Right atrium auricular region (tissue), 2 donors: ENCODE measurements at regions not wholly inside any gene's neighbourhood (a gene's known extent, or its start where the extent isn't known, plus 50 kb on each side); places are given as distances from the start of the nearest gene placed in this dataset.

ENCODE experiments used
- DNase-seq: peaks from one replicate; pipeline ENCODE4 v3.0.0-alpha.2; 2019; ENCODE audit warnings: low spot score
- H3K27ac ChIP-seq, 2 donors: fragments of 200-600 bp; sonication (generic); 1 replicate in 1 of 2; 2 replicates in 1 of 2; pipeline ENCODE4 v1.5.1; 2016 to 2019
- H3K27me3 ChIP-seq, 2 donors: fragments of 200-600 bp; sonication (generic); one replicate each; pipeline versions ENCODE4 v1.5.1 to v1.6.0; 2017 to 2019
- H3K36me3 ChIP-seq: fragments of 200-600 bp; sonication (generic); one replicate; pipeline ENCODE4 v1.5.1; 2016
- H3K4me1 ChIP-seq, 2 donors: fragments of 200-600 bp; sonication (generic); one replicate each; pipeline versions ENCODE4 v1.5.1 to v1.6.0; 2017 to 2019
- H3K4me3 ChIP-seq, 2 donors: fragments of 200-600 bp; sonication (generic); 1 replicate in 1 of 2; 2 replicates in 1 of 2; pipeline ENCODE4 v1.5.1; 2017 to 2019; ENCODE audit warnings: mild to moderate bottlenecking in 1 of 2, moderate library complexity in 1 of 2
- H3K9me3 ChIP-seq, 2 donors: fragments of 200-600 bp; sonication (generic); one replicate each; pipeline ENCODE4 v1.5.1; 2019
- TF ChIP-seq, protein P1 (sequence below), 2 donors: fragments of 200-600 bp; sonication (generic); IDR thresholded peaks; one replicate each; pipeline ENCODE4 v1.5.1; 2019; ENCODE audit warnings: antibody characterized with exemption in 2 of 2

GRCh38 chr2:150355440-150355839 lies 132.0 kb downstream of the RND3 start:
- no peaks in the 10 kb centered on the region for H3K9me3 ChIP-seq
- no peak overlapping the region for H3K4me3 ChIP-seq
- no peaks in the 10 kb centered on the region for H3K27me3 ChIP-seq
- TF ChIP-seq, protein P1, sequence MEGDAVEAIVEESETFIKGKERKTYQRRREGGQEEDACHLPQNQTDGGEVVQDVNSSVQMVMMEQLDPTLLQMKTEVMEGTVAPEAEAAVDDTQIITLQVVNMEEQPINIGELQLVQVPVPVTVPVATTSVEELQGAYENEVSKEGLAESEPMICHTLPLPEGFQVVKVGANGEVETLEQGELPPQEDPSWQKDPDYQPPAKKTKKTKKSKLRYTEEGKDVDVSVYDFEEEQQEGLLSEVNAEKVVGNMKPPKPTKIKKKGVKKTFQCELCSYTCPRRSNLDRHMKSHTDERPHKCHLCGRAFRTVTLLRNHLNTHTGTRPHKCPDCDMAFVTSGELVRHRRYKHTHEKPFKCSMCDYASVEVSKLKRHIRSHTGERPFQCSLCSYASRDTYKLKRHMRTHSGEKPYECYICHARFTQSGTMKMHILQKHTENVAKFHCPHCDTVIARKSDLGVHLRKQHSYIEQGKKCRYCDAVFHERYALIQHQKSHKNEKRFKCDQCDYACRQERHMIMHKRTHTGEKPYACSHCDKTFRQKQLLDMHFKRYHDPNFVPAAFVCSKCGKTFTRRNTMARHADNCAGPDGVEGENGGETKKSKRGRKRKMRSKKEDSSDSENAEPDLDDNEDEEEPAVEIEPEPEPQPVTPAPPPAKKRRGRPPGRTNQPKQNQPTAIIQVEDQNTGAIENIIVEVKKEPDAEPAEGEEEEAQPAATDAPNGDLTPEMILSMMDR (IDR thresholded peaks at IDR 0.05) = no peak
- no peak for DNase-seq
- H3K4me1 ChIP-seq = no peaks in the 10 kb centered on the region
- no peak overlapping the region for H3K27ac ChIP-seq
- no peaks in the 10 kb centered on the region for H3K36me3 ChIP-seq

GRCh38 chr2:150353376-150353775 lies 134.1 kb downstream of the RND3 start:
- H3K4me1 ChIP-seq = no peaks in the 10 kb centered on the region
- TF ChIP-seq, protein P1 (IDR thresholded peaks at IDR 0.05) = no peak
- no peak overlapping the region for H3K4me3 ChIP-seq
- no peak for DNase-seq
- H3K9me3 ChIP-seq = no peaks in the 10 kb centered on the region
- H3K27me3 ChIP-seq = no peaks in the 10 kb centered on the region
- H3K27ac ChIP-seq = no peak overlapping the region
- no peaks in the 10 kb centered on the region for H3K36me3 ChIP-seq

- H3K4me1 ChIP-seq = no peaks in the 10 kb centered on the region
- no peaks in the 10 kb centered on the region for H3K36me3 ChIP-seq
- H3K9me3 ChIP-seq = no peaks in the 10 kb centered on the region
- TF ChIP-seq, protein P1 (IDR thresholded peaks at IDR 0.05) = no peak
- no peaks in the 10 kb centered on the region for H3K27me3 ChIP-seq
- H3K27ac ChIP-seq = no peak overlapping the region
- no peak for DNase-seq
- no peak overlapping the region for H3K4me3 ChIP-seq
Observed at GRCh38 chr2:150351922-150352321, 135.5 kb downstream of the RND3 start.

DNA sequence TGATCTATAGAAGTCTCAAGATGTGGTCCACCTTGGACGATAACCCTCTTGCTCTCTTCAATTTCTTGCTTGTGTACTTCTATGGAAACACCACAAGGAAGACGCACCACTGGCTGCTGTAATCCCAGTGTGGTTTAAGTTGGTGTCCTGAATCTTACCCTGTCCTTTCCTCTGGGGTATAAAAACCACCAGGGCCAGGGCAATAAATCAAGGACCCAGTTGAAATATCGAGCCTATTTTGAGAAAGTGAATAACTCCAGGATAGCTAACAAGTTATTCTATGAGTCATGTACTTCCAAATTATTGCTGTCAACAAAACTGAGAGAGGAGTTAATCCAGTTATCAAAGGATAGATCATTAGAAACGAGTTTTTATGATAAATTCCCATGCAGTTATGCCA lies 137.0 kb downstream of the RND3 start:
- no peaks in the 10 kb centered on the region for H3K27me3 ChIP-seq
- no peak for DNase-seq
- no peaks in the 10 kb centered on the region for H3K9me3 ChIP-seq
- H3K27ac ChIP-seq = no peak overlapping the region
- H3K4me1 ChIP-seq = no peaks in the 10 kb centered on the region
- H3K4me3 ChIP-seq = no peak overlapping the region
- TF ChIP-seq, protein P1 (IDR thresholded peaks at IDR 0.05) = no peak
- H3K36me3 ChIP-seq = no peaks in the 10 kb centered on the region

DNA sequence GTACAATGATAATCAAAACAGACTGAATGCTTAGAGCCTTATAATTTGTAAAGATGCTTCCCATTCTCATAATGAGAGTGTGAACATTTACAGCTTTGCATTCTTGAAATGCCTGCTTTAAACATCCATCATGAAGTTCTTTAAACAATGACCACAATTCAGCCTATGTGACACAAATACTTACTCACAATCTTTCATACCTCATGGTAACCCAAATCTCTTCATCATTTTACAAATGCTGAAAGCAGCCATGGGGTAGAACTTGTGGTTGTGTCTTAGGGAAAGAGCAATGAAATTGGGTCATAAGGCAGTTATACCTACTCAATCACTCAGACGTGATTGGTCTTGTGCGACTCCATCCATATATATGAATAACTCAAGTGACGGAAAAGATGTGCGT lies 140.7 kb downstream of the RND3 start:
- DNase-seq = no peak
- Histone ChIP-seq H3K9me3 (no peaks in the 10 kb centered on the region), H3K27me3 (no peaks in the 10 kb centered on the region), H3K4me3 (no peak overlapping the region), H3K36me3 (no peaks in the 10 kb centered on the region), H3K27ac (no peak overlapping the region), H3K4me1 (no peaks in the 10 kb centered on the region)
- TF ChIP-seq, protein P1 (IDR thresholded peaks at IDR 0.05) = no peak

- Histone ChIP-seq H3K27ac (no peak overlapping the region), H3K4me3 (no peak overlapping the region), H3K27me3 (no peaks in the 10 kb centered on the region), H3K9me3 (no peaks in the 10 kb centered on the region), H3K4me1 (no peaks in the 10 kb centered on the region), H3K36me3 (no peaks in the 10 kb centered on the region)
- no peak for DNase-seq
- TF ChIP-seq, protein P1 (IDR thresholded peaks at IDR 0.05) = no peak
Observed at GRCh38 chr2:150341982-150342680, 145.3 kb downstream of the RND3 start.
